GM21381 (cell line): ENCODE measurements at regions not wholly inside any gene's neighbourhood (a gene's known extent, or its start where the extent isn't known, plus 50 kb on each side); places are given as distances from the start of the nearest gene placed in this dataset.
"Not testable (repeated sequence)": the region's sequence is repeated elsewhere in the genome, so short reads cannot be mapped to it uniquely, and the experiment has no call there.

Source experiments
- ATAC-seq: cut with Tn5 transposase; IDR thresholded peaks from one replicate; pipeline ENCODE4 v1.9.1; 2021; ENCODE audit warnings: mild to moderate bottlenecking, moderate library complexity; ENCODE audit not compliant: unreplicated experiment

DNA sequence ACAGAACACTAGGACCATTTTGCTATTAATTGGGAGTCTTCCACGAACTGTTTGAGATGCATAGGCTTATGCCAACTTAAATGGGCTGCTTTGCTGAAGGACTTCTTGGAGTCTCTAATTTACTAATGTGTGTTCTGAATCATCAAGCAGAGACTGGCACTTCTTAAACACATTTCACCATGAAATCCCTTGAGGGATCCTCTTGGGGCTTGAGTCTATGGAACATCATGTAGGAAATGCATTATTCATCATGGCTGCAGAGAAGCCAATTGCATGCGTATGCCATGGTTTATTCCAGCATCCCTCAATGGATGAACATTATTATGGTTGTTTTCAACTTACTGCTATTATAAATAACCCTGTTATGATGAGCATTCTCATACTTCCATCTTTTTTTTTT is 73.4 kb downstream of the FGD2 start:
- ATAC-seq: no peak

DNA sequence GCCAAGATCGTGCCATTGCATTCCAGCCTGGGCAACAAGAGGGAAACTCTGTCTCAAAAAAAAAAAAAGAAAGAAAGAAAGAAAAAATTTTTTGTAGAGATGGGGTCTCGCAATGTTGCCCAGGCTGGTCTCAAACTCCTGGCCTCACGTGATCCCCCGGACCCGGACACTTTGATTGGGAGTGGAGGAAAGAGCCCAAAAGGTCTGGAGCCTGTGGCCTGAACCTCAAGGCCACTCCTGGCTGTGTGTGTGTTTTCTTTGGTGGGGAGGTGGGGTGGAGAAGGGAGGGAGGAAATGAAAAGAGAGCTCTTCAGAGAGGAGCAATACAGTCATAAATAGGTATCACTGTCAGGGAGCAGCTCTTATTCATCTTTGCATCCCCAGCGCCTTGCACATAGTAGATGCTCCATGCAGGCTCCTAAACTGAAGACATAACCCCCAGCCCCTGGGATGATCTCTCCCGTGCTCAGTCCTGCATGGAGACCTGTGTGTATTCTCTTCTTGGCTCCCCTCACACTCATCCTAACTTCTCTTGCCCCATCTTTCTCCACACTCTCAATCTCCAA is 75.7 kb downstream of the FGD2 start:
- ATAC-seq: no peak

DNA sequence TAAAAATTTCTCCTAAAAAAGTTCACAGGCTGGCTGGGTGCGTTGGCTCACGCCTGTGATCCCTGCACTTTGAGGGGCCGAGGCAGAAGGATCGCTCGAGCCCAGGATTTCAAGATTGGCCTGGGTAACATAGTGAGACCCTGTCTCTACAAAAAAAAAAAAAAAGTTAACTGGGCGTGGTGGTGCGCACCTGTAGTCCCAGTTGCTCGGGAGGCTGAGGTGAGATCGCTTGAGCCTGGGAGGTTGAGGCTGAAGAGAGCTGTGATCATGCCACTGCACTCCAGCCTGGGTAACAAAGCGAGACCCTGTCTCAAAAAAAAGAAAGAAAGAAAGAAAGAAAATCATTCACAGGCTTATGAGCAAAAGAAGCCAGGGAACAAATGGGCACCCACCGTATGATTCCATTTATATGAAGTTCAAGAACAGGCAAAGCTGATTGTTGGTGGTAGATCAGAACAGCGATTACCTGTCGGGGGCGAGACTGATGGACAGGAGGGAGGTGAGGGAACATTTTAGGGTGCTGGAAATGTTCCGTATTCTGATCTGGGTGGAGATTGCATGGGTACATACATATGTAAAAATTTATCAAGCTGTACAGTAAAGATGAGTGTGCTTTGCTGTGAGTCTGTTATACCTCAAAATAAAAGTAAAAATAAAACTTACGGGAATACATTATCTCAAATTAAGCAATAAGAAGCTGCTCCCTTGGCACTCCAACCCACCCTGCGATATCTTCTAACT is 77.1 kb downstream of the FGD2 start:
- no peak for ATAC-seq

DNA sequence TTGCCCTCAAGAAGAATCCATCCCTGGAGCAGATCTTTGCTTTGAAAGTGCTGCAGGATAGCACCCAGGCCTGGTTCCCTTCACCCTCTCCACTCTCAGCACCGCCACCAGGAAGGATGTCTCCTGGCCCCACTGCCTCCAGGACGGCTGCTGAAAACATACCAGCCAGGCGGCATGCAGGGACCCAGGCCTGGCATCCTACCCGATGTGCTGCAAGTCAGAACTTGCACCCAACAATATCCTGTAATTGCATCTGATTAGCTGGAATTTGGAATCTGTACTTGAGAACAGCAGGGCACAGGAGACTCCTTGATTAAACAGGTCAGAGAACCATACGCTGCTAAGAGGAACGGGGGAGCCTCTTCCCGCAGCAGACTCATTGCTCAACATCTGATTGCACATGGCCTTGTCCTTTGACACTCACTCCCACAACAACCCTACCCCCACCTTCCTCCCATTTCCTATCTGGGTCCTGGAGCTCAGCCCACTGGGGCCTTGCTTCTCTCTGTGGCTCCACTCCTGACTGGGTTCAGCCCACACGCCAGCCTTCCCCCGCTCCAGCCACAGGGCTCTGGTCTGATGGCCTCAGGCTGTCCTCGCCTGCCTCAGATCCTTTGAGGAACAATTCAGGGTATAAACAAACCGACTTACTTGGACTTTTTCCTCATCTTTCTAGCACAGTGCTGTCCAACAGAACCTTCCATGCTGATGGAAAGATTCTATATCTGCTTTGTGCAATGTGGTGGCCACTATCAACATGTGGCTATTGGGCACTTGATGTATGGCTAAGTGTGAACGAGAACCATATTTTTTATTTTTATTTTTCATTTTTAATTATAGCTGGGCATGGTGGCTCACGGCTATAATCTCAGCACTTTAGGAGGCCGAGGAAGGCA is 78.0 kb downstream of the FGD2 start:
- no peak for ATAC-seq

DNA sequence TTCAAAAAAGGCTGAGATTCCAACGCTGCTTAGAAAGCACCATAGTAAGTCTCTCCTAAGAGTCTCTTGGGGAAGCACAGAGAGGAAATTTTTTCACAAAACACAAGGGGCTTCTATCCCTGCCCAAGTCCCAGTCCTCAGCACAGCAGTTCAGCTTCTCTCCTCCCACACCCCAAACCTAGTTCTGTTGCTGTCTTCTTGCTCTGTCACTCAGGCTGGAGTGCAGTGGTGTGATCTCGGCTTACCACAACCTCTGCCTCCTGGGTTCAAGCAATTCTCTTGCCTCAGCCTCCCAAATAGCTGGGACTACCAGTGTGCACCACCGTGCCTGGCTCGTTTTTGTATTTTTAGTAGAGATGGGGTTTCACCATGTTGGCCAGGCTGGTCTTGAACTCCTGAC is 79.2 kb downstream of the FGD2 start:
- not testable (repeated sequence) for ATAC-seq

DNA sequence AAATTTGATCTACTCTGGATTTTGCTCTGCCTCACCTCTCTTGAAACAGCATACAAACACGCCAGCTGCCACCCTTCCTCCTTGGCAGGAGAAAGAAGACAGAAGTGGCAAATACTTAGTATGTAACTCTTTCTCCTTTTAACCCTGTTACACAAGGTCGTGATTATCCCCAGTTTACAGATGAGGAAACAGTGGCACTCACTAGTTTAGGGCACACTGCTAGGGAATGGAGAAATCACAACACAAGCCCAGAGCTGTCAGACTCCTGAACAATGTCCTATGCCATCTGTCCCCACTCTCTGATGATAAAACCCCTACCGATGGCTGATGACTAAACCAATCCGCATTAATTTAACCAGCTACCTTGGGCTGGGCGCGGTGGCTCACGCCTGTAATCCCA is 79.7 kb downstream of the FGD2 start:
- no peak for ATAC-seq

DNA sequence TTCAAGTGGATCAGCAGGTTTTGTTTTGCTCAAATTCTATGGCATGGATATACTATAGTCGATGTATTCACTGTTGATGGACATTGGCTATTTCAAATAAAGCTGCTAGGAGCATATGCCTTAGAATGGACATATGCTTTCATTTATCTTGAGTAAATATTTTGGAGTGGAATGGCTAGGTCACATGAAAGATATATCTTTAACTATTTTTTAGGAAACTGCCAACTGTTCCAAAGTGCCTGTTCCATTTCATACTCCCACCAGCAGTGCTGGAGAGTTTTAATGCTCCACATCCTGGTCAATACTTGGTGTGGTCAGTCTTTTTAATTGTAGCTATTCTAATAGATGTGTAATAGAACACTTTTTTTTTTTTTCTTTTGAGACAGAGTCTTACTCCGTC is 81.1 kb upstream of the PIM1 start:
- no peak for ATAC-seq

DNA sequence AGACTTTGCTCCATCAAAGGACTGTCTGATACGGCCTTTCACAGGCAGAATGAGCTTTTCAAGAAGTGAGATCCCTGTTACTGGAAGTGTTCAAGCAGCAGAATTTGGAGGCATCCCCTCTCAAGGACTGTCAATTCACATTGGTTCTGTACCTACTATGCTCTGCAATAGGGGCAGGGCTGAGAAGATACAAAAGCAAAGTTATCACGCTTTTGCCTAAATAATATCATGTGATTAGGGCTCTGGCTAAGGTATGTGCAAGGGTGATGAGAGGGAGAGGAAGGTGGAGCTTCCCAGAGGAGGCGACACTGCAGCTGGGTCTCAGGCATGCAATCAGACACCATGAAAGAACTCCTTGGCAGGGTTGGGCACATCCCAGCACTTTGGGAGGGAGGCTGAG is 80.2 kb upstream of the PIM1 start:
- ATAC-seq: no peak

DNA sequence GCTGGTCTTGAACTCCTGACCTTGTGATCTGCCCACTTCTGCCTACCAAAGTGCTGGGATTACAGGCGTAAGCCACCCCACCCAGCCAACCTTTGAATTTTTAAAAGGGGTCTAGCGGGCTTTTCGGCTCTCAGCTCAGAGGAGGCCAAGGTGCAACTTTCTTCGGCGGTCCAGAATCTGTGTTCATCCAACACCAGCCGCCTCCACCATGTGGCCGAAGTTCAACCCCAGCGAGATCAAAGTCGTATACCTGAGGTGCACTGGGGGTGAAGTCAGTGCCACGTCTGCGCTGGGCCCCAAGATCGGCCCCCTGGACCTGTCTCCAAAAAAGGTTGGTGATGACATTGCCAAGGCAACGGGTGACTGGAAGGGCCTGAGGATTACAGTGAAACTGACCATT is 78.8 kb upstream of the PIM1 start:
- ATAC-seq: not testable (repeated sequence)

DNA sequence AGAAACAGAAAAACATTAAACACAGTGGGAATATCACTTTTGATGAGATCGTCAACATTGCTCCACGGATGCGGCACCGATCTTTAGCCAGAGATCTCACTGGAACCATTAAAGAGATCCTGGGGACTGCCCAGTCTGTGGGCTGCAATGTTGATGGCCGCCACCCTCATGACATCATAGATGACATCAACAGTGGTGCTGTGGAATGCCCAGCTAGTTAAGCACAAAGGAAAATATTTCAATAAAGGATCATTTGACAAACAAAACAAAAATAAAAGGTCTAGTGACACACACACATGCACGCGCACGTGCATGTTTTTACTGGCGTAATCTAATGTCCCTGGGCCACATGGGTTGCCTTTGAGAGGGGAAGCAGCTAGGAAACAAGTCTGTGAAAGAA is 78.4 kb upstream of the PIM1 start:
- not testable (repeated sequence) for ATAC-seq

DNA sequence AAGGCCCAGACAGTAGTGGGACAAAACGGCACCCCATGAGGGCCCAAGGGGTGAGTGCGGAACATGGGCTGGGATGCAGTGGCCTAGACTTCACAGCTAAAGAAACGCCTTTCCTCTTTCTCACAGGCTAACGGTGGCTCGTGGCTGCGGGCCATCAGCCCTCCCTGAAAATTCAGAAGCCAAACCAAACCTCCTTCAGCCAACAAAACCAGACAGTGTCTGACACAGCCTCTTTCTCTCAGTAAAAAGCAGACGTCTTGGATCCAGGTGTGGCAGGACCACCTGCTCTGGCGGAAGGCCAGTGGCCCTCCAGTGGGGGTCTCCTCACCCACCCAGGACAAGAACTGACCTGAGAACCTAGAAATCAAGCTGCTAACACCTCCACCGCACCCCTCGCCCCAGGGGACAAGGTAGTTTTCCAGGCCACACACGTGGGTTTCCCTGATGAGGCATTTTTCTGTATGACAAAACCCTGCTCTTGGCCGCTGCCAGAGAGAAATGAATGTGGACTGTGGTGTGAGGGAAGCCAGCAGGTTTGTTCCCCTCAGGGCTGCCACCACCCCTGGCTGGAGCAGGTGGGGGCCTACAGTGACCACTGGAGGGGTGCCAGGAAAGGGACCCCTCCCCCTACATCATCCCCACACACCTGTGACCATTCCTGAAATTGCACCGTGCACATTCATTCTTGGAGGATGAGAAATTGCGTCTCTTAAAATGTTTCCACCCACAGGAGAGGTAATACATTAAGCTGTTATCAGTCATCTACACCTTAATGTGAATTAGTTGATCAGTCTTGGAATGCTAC is 76.8 kb upstream of the PIM1 start:
- ATAC-seq: no peak

DNA sequence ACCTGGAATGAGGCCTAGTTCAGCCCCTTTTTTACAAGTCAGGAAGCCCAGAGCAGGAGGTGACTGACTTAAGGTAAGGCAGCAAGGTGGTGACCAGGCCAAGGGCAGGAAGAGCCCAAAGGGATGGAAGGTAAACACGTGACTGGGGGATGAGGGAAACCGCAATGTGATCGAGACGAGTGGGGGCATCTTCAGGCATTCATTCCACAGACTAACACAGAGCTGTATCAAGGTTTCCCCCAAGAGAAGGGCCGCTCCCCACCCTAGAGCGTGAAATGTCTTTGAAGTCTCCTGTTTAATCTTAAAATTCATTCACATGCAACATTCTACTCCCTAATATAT is 76.3 kb upstream of the PIM1 start:
- ATAC-seq: no peak

DNA sequence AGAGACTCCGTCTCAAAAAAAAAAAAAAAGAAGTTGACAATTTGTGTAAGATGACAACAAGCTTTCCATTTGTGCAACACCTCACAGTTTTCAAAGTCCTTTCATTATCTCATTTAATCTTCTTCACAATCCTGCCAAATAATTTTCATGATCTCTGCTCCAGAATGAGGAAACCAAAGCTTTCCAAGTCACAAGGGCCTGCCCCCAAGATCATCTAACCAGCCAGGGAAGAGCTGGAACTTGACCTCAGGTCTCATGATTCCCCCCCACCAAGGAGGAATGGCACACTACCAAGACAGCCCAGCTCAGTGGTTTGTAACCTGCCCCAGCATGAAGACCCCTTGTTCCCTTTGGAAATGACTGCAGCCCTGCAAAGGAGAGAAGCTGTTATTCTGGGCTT is 74.0 kb upstream of the PIM1 start:
- ATAC-seq: no peak

DNA sequence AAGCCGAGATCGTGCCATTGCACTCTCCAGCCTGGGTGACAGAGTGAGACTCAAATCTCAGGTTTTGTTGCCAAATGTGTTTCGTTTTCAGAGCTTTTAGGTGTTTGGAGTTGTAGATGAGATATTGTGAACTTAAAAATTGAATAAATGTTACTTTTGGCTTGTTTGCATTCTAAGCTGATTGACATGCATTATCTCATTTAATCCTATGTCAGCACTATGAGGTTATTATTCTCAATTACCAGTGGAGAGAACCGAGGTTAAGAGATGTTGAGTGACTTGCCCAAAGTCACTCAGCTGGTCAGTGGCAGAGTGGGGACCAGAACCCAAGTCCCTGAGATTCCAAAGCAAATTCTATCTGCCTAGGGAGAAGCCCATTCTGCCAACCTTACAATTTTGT is 72.6 kb upstream of the PIM1 start:
- no peak for ATAC-seq

DNA sequence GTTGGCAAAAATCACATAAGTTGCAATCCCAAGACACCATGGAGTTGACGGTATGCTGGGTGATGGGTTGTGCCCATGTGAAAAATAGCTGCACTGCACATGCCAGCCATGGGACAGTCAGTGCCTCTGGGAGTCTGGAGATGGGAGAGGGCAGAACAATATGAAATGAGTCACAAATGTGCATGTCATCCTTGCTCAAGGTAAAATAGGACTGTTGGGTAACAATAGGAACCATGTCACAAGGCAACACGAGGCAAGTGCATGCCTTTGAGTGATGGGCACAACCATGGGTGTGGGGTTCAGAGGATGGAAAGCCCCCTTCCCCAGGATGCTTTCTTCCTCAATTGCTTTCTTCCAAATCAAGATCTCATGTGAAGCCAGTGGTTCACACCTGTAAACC is 70.5 kb upstream of the PIM1 start:
- no peak for ATAC-seq

DNA sequence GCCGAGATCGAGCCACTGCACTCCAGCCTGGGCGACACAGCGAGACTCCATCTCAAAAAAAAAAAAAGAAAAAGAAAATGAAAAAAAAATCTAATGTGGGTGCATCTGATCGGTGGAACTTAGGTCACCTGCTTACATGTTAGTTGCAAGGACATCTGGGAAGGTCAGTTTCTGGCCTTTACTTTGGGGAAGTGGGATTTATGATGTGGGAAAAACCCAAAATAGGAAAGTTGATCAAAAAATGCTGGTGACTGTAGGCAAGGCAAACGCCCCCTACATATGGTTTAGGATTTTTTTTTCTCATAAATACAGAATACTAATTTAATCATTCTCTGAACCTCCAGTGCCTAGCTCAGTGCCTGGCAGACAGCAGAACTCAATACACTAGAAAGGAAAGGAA is 69.2 kb upstream of the PIM1 start:
- no peak for ATAC-seq

DNA sequence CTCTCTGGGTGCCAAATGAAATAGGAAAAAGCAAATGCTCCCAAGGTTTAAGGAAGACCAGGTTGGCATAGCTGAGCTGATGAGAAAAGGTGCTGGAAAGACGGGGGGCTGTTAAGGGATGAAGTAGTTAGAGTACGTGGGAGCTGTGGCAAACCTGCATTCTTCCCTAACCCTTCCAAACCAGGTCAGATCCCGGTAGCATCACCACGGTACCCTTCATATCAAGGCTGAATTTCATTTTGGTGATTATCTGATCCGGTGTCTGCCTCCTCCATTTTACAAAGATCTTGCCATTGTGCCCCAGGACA is 68.0 kb upstream of the PIM1 start:
- ATAC-seq: no peak

DNA sequence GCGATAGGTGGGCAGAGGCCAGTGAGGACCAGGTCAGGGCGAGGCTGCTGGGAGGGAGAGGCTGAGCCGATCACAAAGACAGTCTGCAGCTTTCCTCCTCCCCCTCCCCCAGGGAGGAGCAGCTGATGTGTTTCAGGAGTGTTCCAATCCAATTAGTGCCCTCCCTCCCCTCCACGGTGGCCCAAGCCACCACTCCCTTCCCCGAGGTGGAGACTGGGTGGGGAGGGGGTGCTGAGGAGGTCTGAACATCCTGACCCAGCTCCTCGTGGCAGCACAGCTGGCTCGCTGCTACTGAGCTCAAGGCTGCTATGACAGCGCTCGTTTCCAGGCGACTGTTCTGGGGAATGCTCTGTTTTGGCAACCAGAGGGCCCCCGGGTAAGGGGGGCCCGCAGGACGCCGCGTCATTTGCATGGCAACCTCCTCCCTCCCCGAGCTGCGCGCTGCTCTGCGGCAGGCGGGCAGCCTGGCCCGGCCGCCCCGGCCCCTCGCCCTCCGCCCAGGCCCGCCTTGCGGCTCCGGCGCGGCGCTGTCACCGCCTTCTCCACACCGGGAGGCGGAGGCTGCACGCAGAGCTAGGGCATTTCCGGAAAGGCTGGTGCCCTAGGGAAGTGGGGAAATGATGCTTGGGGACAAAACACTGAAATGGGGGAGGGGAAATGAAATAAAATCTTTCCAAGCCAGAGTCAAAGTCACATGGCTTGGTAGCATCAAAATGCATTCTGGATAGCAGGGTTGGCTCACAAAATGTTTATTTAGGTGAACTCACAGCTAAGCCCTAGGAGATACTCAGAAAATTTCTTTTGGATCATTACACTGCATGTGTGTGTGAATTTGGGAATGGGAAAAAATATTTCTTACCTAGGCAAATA is 67.4 kb upstream of the PIM1 start:
- ATAC-seq: peak; percentile 77

DNA sequence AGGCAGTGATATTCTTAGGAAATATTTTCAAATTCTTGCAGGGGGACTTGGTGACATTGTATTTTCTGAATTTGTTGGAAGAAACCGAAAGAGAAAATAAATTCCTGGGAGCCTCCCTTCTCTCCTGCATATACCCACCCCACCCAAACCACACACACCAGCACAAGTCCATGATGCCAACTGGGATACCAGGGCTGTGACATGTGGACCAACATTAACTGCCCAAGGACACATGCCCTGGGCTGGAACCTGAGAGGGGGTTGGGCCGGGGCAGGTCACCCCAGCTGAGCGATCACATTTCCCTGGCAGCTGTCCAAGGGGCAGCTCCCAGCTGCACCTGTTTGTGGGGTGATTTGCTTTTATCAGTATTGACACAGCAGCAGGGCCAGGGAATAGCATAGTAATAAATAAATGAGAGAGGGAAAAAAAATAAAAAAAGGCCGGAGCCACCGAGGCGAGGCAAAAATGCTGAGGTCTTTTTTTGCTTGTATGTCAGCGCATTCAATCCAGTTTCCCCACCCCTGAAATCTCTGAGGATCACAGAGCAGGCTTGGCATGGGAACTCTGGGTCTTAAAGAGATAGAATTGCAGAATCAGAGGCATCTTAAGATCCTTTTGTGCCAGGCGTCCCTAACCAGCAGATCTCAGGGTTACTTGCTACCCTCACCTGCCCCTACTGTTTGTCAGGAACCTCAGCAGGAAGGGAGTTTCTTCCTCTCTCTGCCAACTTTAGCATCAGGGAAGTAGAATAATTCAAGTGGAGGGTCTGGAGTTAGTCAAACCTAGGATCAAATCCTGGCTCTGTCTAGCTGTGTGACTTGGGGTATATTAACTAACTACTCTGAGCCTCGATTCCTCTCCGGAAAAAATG is 66.5 kb upstream of the PIM1 start:
- no peak for ATAC-seq

DNA sequence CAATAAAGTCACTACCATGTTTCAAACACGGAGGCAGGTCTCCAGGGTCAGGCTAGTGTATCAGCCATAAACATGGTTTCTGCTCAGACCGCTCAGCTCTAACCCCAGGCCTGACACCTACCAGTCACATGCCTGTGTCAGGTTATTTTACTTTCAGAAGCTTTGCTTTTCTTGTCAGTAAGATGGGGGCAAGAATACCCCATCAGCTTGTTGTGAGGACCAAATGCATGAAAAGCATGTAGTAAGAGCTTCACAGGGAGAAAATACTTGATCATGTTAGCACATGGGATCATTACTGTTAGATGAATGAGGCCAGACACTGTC is 65.2 kb upstream of the PIM1 start:
- ATAC-seq: no peak
